Right lobe of liver (tissue), 4 donors: ENCODE measurements at regions not wholly inside any gene's neighbourhood (a gene's known extent, or its start where the extent isn't known, plus 50 kb on each side); places are given as distances from the start of the nearest gene placed in this dataset.

Experiments
- POLR2A ChIP-seq: fragments of 450-650 bp; IDR thresholded peaks from one replicate; pipeline ENCODE4 v1.6.1; 2017; ENCODE audit warnings: antibody characterized with exemption, mild to moderate bottlenecking
- TF ChIP-seq, protein P1 (sequence below), 4 donors: fragments of 200-600 bp in 3 of 4; fragments of 450-650 bp in 1 of 4; IDR thresholded peaks; one replicate each; pipeline versions ENCODE4 v1.5.1 to v1.8.0; 2016 to 2022; ENCODE audit warnings: antibody characterized with exemption in 4 of 4, mild to moderate bottlenecking in 2 of 4
- donor health status: DM: no; HTN: no; CAD: no.
- donor health status: DM: no; HTN: no; CAD: no.
- donor health status: DM: no; HTN: yes; CAD: no.

DNA sequence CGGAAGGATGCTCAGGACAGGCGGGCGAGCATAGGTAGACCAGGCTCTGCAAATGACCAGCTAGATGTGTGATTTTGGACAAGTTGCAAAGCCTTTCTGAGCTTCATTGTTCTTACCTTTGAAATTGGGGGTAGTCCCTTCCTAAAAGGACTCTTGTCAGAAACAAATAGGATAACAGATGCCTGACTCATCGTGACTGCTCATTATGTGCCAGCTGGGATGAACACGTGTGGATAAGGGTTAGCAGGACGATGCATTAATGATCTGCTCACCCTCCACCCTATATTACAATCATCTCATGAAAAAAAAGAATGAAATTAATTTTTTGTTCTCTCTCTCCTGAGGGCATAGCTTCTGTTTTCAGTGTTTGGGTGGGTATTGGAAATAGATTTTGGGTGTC is 223.4 kb downstream of the NR2F2 start:
- TF ChIP-seq, protein P1, sequence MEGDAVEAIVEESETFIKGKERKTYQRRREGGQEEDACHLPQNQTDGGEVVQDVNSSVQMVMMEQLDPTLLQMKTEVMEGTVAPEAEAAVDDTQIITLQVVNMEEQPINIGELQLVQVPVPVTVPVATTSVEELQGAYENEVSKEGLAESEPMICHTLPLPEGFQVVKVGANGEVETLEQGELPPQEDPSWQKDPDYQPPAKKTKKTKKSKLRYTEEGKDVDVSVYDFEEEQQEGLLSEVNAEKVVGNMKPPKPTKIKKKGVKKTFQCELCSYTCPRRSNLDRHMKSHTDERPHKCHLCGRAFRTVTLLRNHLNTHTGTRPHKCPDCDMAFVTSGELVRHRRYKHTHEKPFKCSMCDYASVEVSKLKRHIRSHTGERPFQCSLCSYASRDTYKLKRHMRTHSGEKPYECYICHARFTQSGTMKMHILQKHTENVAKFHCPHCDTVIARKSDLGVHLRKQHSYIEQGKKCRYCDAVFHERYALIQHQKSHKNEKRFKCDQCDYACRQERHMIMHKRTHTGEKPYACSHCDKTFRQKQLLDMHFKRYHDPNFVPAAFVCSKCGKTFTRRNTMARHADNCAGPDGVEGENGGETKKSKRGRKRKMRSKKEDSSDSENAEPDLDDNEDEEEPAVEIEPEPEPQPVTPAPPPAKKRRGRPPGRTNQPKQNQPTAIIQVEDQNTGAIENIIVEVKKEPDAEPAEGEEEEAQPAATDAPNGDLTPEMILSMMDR (IDR thresholded peaks at IDR 0.05) = no peak
- no peak for TF ChIP-seq POLR2A
